ENCODE measurements at regions not wholly inside any gene's neighbourhood (a gene's known extent, or its start where the extent isn't known, plus 50 kb on each side); places are given as distances from the start of the nearest gene placed in this dataset.

- Histone ChIP-seq H3K27ac (ENCODE audit: low read depth, low read length) (no peak overlapping the region), H3K9me2 (ENCODE audit: insufficient read depth) (no peaks in the 10 kb centered on the region), H3K36me3 (ENCODE audit: control insufficient read depth in 1 of 2, insufficient read depth in 2 of 2, low read length in 2 of 2) (no peaks in the 10 kb centered on the region), H2AFZ (ENCODE audit: low read depth, low read length, poor library complexity, severe bottlenecking) (no peak overlapping the region), H3K4me1 (ENCODE audit: control insufficient read depth in 1 of 2, insufficient read depth in 2 of 2, low read length in 2 of 2) (no peaks in the 10 kb centered on the region), H3K27me3 (ENCODE audit: insufficient read depth, low read length) (no peaks in the 10 kb centered on the region), H3K4me3 (replicated peaks in 1 of 2; ENCODE audit: low read depth in 1 of 2, low read length in 2 of 2) (no peak overlapping the region), H3K79me2 (ENCODE audit: insufficient read depth, low read length) (no peaks in the 10 kb centered on the region), H3K4me2 (ENCODE audit: low read length) (no peak overlapping the region), H4K20me1 (ENCODE audit: insufficient read depth) (no peaks in the 10 kb centered on the region), H3K9ac (ENCODE audit: low read length) (no peak overlapping the region), H3K9me3 (ENCODE audit: control insufficient read depth in 1 of 2, insufficient read depth in 1 of 2, low read depth in 1 of 2, low read length in 2 of 2) (peaks cover 0 to 4% of the 10 kb centered on the region in 2 experiments; a peak in 1 of 4 replicates)
- ChIA-PET RAD21 (ENCODE audit: low non-redundant PET in 1 of 2, low total read pairs in 2 of 2, uncharacterized antibody in 2 of 2, unreplicated experiment in 2 of 2) (no interaction called here), POLR2A (no interaction called here), CTCF (no interaction called here)
- TF ChIP-seq CEBPB (IDR thresholded peaks at IDR 0.05; ENCODE audit: low read depth) (no peak), FOSL1 (IDR thresholded peaks at IDR 0.05; ENCODE audit: low read depth) (no peak), SRF (IDR thresholded peaks at IDR 0.05; ENCODE audit: low read depth) (no peak)
- no TSS peak for BruUV-seq (replicated peaks)
- DNase-seq (ENCODE audit: low read depth, low spot score): no peak
- no peak for ATAC-seq
- intact Hi-C loops (cut with micrococcal nuclease): no loop called here
Measured at GRCh38 chr6:156026486-156027247, 571.0 kb upstream of the NOX3 start.

GRCh38 chr6:156024339-156024738, 568.7 kb upstream of the NOX3 start:
- no peaks in the 10 kb centered on the region for H3K27me3 ChIP-seq (ENCODE audit: insufficient read depth, low read length)
- no peaks in the 10 kb centered on the region for H4K20me1 ChIP-seq (ENCODE audit: insufficient read depth)
- no peaks in the 10 kb centered on the region for H3K36me3 ChIP-seq (ENCODE audit: control insufficient read depth in 1 of 2, insufficient read depth in 2 of 2, low read length in 2 of 2)
- H3K27ac ChIP-seq (ENCODE audit: low read depth, low read length): no peak overlapping the region
- no peak overlapping the region for H3K4me2 ChIP-seq (ENCODE audit: low read length)
- CTCF ChIA-PET: no interaction called here
- H2AFZ ChIP-seq (ENCODE audit: low read depth, low read length, poor library complexity, severe bottlenecking): no peak overlapping the region
- H3K9ac ChIP-seq (ENCODE audit: low read length): no peak overlapping the region
- ATAC-seq (no peak), DNase-seq (ENCODE audit: low read depth, low spot score) (no peak)
- peaks cover 0 to 4% of the 10 kb centered on the region in 2 experiments; a peak in 1 of 4 replicates for H3K9me3 ChIP-seq (ENCODE audit: control insufficient read depth in 1 of 2, insufficient read depth in 1 of 2, low read depth in 1 of 2, low read length in 2 of 2)
- intact Hi-C loops (cut with micrococcal nuclease): no loop called here
- H3K4me3 ChIP-seq (replicated peaks in 1 of 2; ENCODE audit: low read depth in 1 of 2, low read length in 2 of 2): no peak overlapping the region
- RAD21 ChIA-PET (ENCODE audit: low non-redundant PET in 1 of 2, low total read pairs in 2 of 2, uncharacterized antibody in 2 of 2, unreplicated experiment in 2 of 2): no interaction called here
- no peaks in the 10 kb centered on the region for H3K9me2 ChIP-seq (ENCODE audit: insufficient read depth)
- no peaks in the 10 kb centered on the region for H3K79me2 ChIP-seq (ENCODE audit: insufficient read depth, low read length)
- POLR2A ChIA-PET: no interaction called here
- no TSS peak for BruUV-seq (replicated peaks)
- H3K4me1 ChIP-seq (ENCODE audit: control insufficient read depth in 1 of 2, insufficient read depth in 2 of 2, low read length in 2 of 2): no peaks in the 10 kb centered on the region
- TF ChIP-seq ZNF274 (IDR thresholded peaks at IDR 0.05; ENCODE audit: low read depth, low read length) (no peak), ZFX (IDR thresholded peaks at IDR 0.05) (no peak), RAD21 (IDR thresholded peaks at IDR 0.05; ENCODE audit: low read depth) (no peak), POLR2AphosphoS5 (IDR thresholded peaks at IDR 0.05; ENCODE audit: low read depth, low read length) (no peak), SIN3A (IDR thresholded peaks at IDR 0.05; ENCODE audit: low read depth) (no peak), CTCF (IDR thresholded peaks at IDR 0.05 in 2 of 3, conservative IDR thresholded peaks at IDR 0.05 in 1 of 3; ENCODE audit: borderline replicate concordance in 1 of 3, insufficient read depth in 1 of 3, low read depth in 2 of 3, low read length in 2 of 3) (no peak), REST (IDR thresholded peaks at IDR 0.05; ENCODE audit: low read depth) (no peak), CEBPB (IDR thresholded peaks at IDR 0.05; ENCODE audit: low read depth) (no peak), CBX3 (IDR thresholded peaks at IDR 0.05; ENCODE audit: low read depth) (no peak), EGR1 (IDR thresholded peaks at IDR 0.05; ENCODE audit: low read depth) (no peak), JUND (IDR thresholded peaks at IDR 0.05) (no peak)
